Peyer's patch (tissue), 4 donors: ENCODE measurements at regions not wholly inside any gene's neighbourhood (a gene's known extent, or its start where the extent isn't known, plus 50 kb on each side); places are given as distances from the start of the nearest gene placed in this dataset.

ENCODE experiments used
- DNase-seq, 3 donors: peaks; one replicate each; pipeline ENCODE4 v3.0.0-alpha.2; 2017 to 2019
- H3K27ac ChIP-seq, 4 donors: fragments of 200-600 bp; sonication (generic); one replicate each; pipeline ENCODE4 v1.5.1; 2016 to 2019
- H3K27me3 ChIP-seq, 2 donors: fragments of 200-600 bp; sonication (generic); one replicate each; pipeline ENCODE4 v1.5.1; 2019
- H3K36me3 ChIP-seq, 3 donors: fragments of 200-600 bp; sonication (generic); one replicate each; pipeline ENCODE4 v1.5.1; 2016 to 2019
- H3K4me1 ChIP-seq, 4 donors: fragments of 200-600 bp; sonication (generic); one replicate each; pipeline ENCODE4 v1.5.1; 2016 to 2019
- H3K4me3 ChIP-seq, 4 donors: fragments of 200-600 bp; sonication (generic); 1 replicate in 3 of 4; 2 replicates in 1 of 4; pipeline ENCODE4 v1.5.1; 2016 to 2019; ENCODE audit warnings: mild to moderate bottlenecking in 1 of 4
- H3K9me3 ChIP-seq, 4 donors: fragments of 200-600 bp; sonication (generic); one replicate each; pipeline ENCODE4 v1.5.1; 2016 to 2019; ENCODE audit warnings: mild to moderate bottlenecking in 1 of 4
- POLR2A ChIP-seq, 2 donors: fragments of 450-650 bp; IDR thresholded peaks; one replicate each; pipeline ENCODE4 v1.5.1; 2017; ENCODE audit warnings: antibody characterized with exemption in 2 of 2, mild to moderate bottlenecking in 2 of 2, moderate library complexity in 2 of 2
- TF ChIP-seq, protein P1 (sequence below), 6 experiments: fragments of 450-650 bp in 4 of 6; fragments of 200-600 bp in 2 of 6; sonication (generic) in 1 of 6; IDR thresholded peaks; one replicate each; pipeline ENCODE4 v1.5.1; 2017 to 2019; ENCODE audit warnings: antibody characterized with exemption in 6 of 6, mild to moderate bottlenecking in 3 of 6, moderate library complexity in 1 of 6

DNA sequence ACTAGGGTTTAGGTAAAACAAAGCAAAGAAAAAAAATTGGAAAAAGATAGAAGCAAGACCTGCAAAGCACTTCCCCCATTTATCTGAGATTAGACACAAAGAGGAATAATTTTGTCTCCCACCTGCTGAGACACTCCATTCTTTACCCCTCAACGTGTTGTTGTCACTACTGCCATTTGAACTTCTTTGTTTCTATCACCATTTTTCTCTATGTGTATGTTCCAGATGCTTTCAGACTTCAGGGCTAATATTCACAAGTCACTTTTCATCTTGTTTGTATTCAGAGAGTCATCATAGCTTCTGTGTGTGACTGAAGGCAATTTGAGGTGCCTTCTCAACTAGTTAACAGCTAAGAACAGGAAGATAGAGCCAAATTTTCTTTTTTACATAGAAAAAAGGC is 512.5 kb downstream of the TBC1D4 start:
- no peak for DNase-seq
- H3K27ac ChIP-seq, result no peak overlapping the region
- no peaks in the 10 kb centered on the region for H3K4me1 ChIP-seq
- H3K4me3 ChIP-seq, result no peak overlapping the region
- TF ChIP-seq, protein P1, sequence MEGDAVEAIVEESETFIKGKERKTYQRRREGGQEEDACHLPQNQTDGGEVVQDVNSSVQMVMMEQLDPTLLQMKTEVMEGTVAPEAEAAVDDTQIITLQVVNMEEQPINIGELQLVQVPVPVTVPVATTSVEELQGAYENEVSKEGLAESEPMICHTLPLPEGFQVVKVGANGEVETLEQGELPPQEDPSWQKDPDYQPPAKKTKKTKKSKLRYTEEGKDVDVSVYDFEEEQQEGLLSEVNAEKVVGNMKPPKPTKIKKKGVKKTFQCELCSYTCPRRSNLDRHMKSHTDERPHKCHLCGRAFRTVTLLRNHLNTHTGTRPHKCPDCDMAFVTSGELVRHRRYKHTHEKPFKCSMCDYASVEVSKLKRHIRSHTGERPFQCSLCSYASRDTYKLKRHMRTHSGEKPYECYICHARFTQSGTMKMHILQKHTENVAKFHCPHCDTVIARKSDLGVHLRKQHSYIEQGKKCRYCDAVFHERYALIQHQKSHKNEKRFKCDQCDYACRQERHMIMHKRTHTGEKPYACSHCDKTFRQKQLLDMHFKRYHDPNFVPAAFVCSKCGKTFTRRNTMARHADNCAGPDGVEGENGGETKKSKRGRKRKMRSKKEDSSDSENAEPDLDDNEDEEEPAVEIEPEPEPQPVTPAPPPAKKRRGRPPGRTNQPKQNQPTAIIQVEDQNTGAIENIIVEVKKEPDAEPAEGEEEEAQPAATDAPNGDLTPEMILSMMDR (IDR thresholded peaks at IDR 0.05), result no peak
- TF ChIP-seq POLR2A (IDR thresholded peaks at IDR 0.05), result no peak
- H3K36me3 ChIP-seq, result no peaks in the 10 kb centered on the region
- H3K27me3 ChIP-seq, result no peaks in the 10 kb centered on the region
- H3K9me3 ChIP-seq, result no peaks in the 10 kb centered on the region

DNA sequence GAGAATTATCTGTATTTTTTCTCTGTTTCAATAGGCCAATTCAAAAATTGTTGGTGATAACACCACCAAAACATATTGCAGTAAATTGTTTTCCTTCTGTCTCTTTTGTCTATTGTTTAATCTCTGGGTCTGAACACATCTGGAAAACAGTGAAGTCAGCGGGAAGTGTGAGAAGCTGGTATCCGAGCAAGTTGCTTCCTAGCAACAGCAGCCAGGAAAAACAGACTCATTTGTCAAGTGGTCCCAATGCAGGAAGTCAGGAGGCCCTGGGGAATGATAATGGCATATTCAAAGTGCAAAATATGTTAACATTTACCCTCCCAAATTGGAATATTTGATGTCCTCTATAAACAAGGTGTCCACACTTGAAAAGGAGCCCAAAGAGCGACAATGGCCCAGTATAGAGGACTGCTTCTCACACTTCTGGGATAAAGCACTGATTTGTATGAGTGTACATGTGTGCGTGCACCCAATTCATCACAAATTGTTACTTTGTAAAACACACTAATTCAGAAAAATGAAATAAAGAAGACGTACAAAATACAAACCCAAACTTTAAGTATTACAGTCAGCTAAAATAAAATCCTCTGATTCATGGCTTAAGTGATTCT is 515.0 kb downstream of the TBC1D4 start:
- TF ChIP-seq POLR2A (IDR thresholded peaks at IDR 0.05), result no peak
- TF ChIP-seq, protein P1 (IDR thresholded peaks at IDR 0.05), result no peak
- H3K9me3 ChIP-seq, result no peaks in the 10 kb centered on the region
- H3K4me3 ChIP-seq, result no peak overlapping the region
- H3K27ac ChIP-seq, result no peak overlapping the region
- no peaks in the 10 kb centered on the region for H3K27me3 ChIP-seq
- no peaks in the 10 kb centered on the region for H3K36me3 ChIP-seq
- DNase-seq, result no peak
- H3K4me1 ChIP-seq, result no peaks in the 10 kb centered on the region

- Histone ChIP-seq H3K4me3 (no peak overlapping the region), H3K27me3 (no peaks in the 10 kb centered on the region), H3K36me3 (no peaks in the 10 kb centered on the region), H3K9me3 (no peaks in the 10 kb centered on the region), H3K27ac (no peak overlapping the region), H3K4me1 (no peaks in the 10 kb centered on the region)
- no peak for DNase-seq
- TF ChIP-seq, protein P1 (IDR thresholded peaks at IDR 0.05), result no peak
- no peak for TF ChIP-seq POLR2A (IDR thresholded peaks at IDR 0.05)
Observed at GRCh38 chr13:74966275-74966674, 515.7 kb downstream of the TBC1D4 start.

GRCh38 chr13:74945637-74946036 is 536.3 kb downstream of the TBC1D4 start:
- Histone ChIP-seq H3K36me3 (no peaks in the 10 kb centered on the region), H3K9me3 (no peaks in the 10 kb centered on the region), H3K27ac (no peak overlapping the region), H3K4me3 (no peak overlapping the region), H3K4me1 (no peaks in the 10 kb centered on the region), H3K27me3 (no peaks in the 10 kb centered on the region)
- TF ChIP-seq POLR2A (IDR thresholded peaks at IDR 0.05), result no peak
- TF ChIP-seq, protein P1 (IDR thresholded peaks at IDR 0.05), result no peak
- DNase-seq, result no peak

DNA sequence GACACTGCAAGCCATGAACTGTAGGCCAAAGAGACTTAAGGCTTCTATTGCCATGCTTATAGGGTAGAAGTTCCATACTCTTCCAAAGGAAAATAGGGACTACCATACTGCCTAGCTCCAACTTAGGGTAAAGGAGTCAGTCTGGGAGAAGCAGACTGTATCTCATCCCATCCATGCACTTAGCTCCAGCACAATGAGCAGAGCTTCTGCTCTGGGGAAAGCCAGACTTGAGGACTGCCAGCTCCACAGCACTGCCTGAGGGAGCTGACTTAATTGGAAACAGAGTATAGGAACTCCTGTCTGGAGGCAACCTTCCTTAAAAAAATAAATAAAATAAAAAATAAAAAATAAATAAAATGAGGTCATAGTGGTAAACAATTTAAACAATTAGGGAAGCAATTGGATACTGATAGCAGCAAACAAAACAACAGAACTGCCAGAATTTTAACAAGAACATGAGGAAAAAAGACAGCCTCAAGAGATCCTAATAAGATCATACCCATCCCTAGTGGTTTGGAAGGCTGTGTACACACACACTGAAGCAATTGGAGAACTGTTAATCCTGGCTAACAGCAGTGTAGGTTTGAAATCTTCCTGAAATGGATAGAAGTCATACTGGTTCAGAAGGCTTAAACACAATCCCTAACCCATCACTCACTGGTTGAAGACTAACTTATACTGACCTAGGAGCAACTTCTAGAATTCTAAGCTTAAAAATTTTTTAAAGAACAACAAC is 550.1 kb downstream of the TBC1D4 start:
- Histone ChIP-seq H3K4me3 (no peak overlapping the region), H3K27ac (no peak overlapping the region), H3K4me1 (no peaks in the 10 kb centered on the region), H3K9me3 (no peaks in the 10 kb centered on the region), H3K27me3 (no peaks in the 10 kb centered on the region), H3K36me3 (no peaks in the 10 kb centered on the region)
- TF ChIP-seq, protein P1 (IDR thresholded peaks at IDR 0.05), result no peak
- no peak for TF ChIP-seq POLR2A (IDR thresholded peaks at IDR 0.05)
- DNase-seq, result no peak
